GM19455 (cell line): ENCODE measurements at regions not wholly inside any gene's neighbourhood (a gene's known extent, or its start where the extent isn't known, plus 50 kb on each side); places are given as distances from the start of the nearest gene placed in this dataset.

Source experiments
- ATAC-seq: cut with Tn5 transposase; IDR thresholded peaks from one replicate; pipeline ENCODE4 v1.9.1; 2021; ENCODE audit not compliant: unreplicated experiment

- ATAC-seq, result no peak
Observed at GRCh38 chr13:76025392-76025791, 389.3 kb downstream of the LMO7 start.

- ATAC-seq, result no peak
Observed at GRCh38 chr13:76024151-76024550, 388.0 kb downstream of the LMO7 start.

DNA sequence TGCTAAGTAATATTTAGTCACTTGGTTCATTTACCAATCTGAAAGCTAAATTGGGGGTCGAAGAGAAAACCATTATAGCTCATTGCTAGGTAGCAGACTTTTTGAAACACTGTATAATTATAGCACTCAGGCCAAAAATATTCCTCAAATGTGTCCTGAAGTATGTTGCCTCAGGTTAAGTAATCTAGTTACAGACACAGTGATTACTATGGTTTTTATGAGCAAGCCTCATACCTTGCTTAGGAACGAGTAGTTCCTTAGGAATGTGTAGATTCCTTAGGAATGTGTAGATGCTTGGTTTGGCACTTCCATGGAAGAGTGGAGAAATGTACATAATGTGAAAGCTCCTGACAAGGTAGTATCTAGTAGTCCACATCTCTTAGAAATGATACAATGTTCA, 387.5 kb downstream of the LMO7 start:
- ATAC-seq, result no peak

GRCh38 chr13:76020421-76020955, 384.4 kb downstream of the LMO7 start:
- ATAC-seq, result no peak

GRCh38 chr13:76019421-76020044, 383.4 kb downstream of the LMO7 start:
- ATAC-seq, result no peak

DNA sequence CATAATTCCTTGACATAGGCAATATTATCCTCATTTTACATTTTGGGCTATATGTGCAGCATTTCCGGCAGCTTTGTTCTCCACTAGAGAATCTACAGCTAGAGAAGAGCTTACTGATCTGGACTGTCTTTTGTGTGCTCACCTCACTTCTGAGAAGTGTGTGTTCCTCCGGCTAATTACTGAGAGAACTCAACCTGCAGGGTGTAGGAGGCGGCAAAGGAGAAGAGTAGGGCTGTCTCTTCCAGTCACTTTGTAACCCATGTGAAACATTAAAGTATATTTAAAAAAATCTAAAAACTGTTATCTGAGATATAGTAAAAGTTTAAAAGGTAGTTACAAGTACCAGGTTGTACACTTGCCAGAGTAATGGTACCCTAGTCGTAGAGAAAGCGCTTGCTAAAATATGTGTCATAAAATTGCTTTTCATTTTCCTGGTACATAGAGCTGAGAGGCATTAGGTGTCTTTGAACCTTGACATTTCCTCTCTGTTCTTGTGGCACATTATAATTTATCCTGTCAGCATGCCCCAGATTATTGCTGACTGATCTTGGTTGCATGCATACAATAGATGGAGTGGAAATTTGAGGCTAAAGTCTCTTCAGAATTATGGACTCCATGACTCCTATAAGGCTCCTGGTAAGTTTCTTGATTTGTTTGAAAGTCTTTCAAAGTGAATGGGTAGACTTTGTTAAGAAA, 381.9 kb downstream of the LMO7 start:
- ATAC-seq, result no peak

DNA sequence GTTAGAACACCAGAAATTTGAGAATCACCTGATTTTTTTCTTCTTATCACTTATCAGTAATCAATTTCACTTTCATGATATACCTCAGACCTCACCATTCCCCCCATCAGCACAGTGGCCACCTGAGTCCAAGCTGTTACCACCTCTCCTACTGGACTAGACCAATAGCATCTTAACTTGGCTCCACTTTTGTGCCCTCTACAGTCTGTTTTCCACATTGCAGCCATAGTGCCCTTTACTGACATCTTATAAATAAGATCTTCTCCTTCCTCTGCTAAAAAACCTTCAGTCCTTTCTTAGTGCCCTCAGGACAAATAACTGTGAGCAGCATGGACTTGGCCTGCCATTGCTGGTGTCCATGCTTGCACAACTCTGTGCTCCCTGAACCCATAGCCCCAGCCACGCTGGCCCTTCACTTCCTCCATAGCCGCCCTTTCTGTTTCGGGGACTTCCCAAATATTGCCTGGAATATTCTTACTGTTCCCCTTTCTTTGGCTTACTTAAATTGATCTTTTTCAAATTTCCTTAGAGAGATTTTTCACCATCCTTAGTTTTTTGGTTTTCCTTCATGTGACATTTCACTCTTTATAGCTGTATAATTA, 380.8 kb downstream of the LMO7 start:
- peak; percentile 87 for ATAC-seq

- no peak for ATAC-seq
Observed at GRCh38 chr13:76014406-76015318, 378.5 kb downstream of the LMO7 start.

GRCh38 chr13:76012091-76012721, 376.1 kb downstream of the LMO7 start:
- ATAC-seq, result no peak

DNA sequence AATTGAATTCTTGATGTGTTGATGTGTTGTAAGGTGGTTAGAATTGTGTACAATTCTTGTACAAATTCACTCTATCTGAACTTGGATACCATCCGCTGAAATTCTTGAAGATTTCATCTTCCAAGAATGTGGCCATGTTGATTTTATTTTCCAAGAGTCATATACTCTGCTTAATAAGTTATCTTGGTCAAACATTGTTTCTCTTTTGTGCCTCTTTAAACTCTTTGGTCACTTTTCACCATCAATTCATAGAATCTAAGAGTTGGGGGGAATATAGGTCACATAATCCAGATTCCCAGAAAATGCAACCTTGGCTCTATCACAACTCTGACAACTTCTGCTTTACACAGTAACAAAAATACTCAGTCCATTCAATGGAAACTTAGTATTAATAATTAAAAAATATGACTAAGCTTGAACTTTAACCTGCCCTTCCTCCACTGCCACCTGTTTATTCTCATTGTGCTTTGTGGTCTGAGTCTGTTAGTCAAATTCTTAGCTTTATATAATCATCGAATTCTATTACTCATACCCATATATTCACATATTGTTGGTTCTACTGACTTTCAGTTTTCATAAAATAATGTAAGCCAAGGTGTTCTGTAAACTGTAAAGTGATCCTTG, 373.2 kb downstream of the LMO7 start:
- no peak for ATAC-seq

GRCh38 chr13:76004416-76004815, 368.3 kb downstream of the LMO7 start:
- no peak for ATAC-seq

- ATAC-seq, result no peak
Observed at GRCh38 chr13:76000131-76000530, 364.0 kb downstream of the LMO7 start.

GRCh38 chr13:75996582-75996981, 360.5 kb downstream of the LMO7 start:
- ATAC-seq, result no peak

GRCh38 chr13:75995966-75996365, 359.8 kb downstream of the LMO7 start:
- ATAC-seq, result no peak

GRCh38 chr13:75993823-75994222, 357.7 kb downstream of the LMO7 start:
- ATAC-seq, result no peak

DNA sequence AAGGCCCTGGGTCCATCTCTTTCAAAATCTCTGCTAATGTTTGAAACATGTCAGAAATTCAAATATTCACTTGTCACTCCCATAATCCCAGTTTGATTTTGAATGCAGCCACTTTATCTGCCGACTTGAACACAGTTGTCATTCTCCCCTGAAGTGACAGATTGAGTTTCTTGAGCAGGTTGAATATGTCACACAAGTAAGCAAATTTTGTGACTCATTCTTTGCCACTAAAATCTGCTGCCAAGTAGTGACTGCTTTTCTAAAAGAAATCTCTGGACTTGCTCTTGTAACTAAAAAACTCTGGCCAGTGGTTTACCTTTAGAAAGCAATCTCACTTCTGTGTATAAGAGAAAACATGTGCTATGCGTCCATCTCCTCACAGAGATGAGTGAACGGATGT, 357.1 kb downstream of the LMO7 start:
- no peak for ATAC-seq

GRCh38 chr13:75986818-75987217, 350.7 kb downstream of the LMO7 start:
- ATAC-seq, result peak; percentile 81

GRCh38 chr13:75985132-75985531, 349.0 kb downstream of the LMO7 start:
- ATAC-seq, result no peak

- ATAC-seq, result no peak
Observed at GRCh38 chr13:75978818-75979217, 342.7 kb downstream of the LMO7 start.

- no peak for ATAC-seq
Observed at GRCh38 chr13:75968103-75968838, 332.1 kb downstream of the LMO7 start.
